PC-3 (cell line): ENCODE measurements at regions not wholly inside any gene's neighbourhood (a gene's known extent, or its start where the extent isn't known, plus 50 kb on each side); places are given as distances from the start of the nearest gene placed in this dataset.

Experiments
- ATAC-seq: fragments of 200-7000 bp; cut with Tn5 transposase; 2 replicates; pipeline ENCODE4 v1.9.1; 2020; ENCODE audit warnings: mild to moderate bottlenecking, moderate library complexity
- BruUV-seq: library from RNA; stranded (reverse); fragments of 400-500 nt; replicated peaks from 2 replicates; lab custom pipeline; 2021; lab: Mats Ljungman, UMichigan
- CTCF ChIA-PET: fragments of 300-600 bp; sonication (Branson Sonifier 250); formaldehyde crosslinking; loops from one replicate; lab custom pipeline; 2022; ENCODE audit warnings: antibody characterized with exemption; lab: Charles Lee
- POLR2A ChIA-PET: fragments of 300-600 bp; sonication (Branson Sonifier 250); formaldehyde crosslinking; loops from one replicate; lab custom pipeline; 2022; ENCODE audit warnings: antibody characterized with exemption; ENCODE audit not compliant: unreplicated experiment; lab: Charles Lee
- DNase-seq: peaks from one replicate; pipeline ENCODE4 v3.0.0-alpha.2; 2015
- H2AFZ ChIP-seq: fragments of 300-600 bp; sonication (generic); 2 replicates; pipeline ENCODE4 v1.6.0; 2016; ENCODE audit warnings: antibody characterized with exemption, low read length
- H3F3A ChIP-seq: fragments of 300-600 bp; sonication (generic); one replicate; pipeline ENCODE4 v1.6.0; 2017; ENCODE audit warnings: antibody characterized with exemption, low read length, control low read depth, mild to moderate bottlenecking; ENCODE audit not compliant: unreplicated experiment
- H3K27ac ChIP-seq: fragments of 300-600 bp; sonication (generic); 2 replicates; pipeline ENCODE4 v1.5.1; 2016; ENCODE audit warnings: mild to moderate bottlenecking, low read length
- H3K27me3 ChIP-seq: fragments of 300-600 bp; sonication (generic); 2 replicates; pipeline ENCODE4 v1.6.1; 2016; ENCODE audit warnings: low read length, mixed read lengths
- H3K36me3 ChIP-seq: fragments of 300-600 bp; sonication (generic); 2 replicates; pipeline ENCODE4 v1.6.1; 2016; ENCODE audit warnings: low read depth, mixed run types, low read length, mixed read lengths
- H3K4me1 ChIP-seq: fragments of 300-600 bp; sonication (generic); 2 replicates; pipeline ENCODE4 v1.5.1; 2016; ENCODE audit warnings: low read length; ENCODE audit not compliant: insufficient read depth
- H3K4me2 ChIP-seq: fragments of 300-600 bp; sonication (generic); 2 replicates; pipeline ENCODE4 v1.6.0; 2016; ENCODE audit warnings: low read length
- H3K4me3 ChIP-seq: fragments of 300-600 bp; sonication (generic); 2 replicates; pipeline ENCODE4 v1.5.1; 2016; ENCODE audit warnings: mild to moderate bottlenecking, low read length, mixed read lengths
- H3K79me2 ChIP-seq: fragments of 300-600 bp; sonication (generic); 2 replicates; pipeline ENCODE4 v1.6.1; 2017; ENCODE audit warnings: low read length, mixed read lengths
- H3K9ac ChIP-seq: fragments of 300-600 bp; sonication (generic); 2 replicates; pipeline ENCODE4 v1.6.0; 2016; ENCODE audit warnings: mild to moderate bottlenecking, low read length
- H3K9me2 ChIP-seq: fragments of 300-600 bp; sonication (generic); replicated peaks from 2 replicates; pipeline ENCODE4 v1.6.1; 2016; ENCODE audit warnings: mixed run types, low read length, mixed read lengths
- H3K9me3 ChIP-seq: fragments of 300-600 bp; sonication (generic); 2 replicates; pipeline ENCODE4 v1.6.1; 2016; ENCODE audit warnings: low read length, mixed read lengths
- H4K20me1 ChIP-seq: fragments of 300-600 bp; sonication (generic); 2 replicates; pipeline ENCODE4 v1.6.1; 2016; ENCODE audit warnings: low read length, mixed read lengths
- CTCF ChIP-seq: fragments of 300-600 bp; sonication (generic); conservative IDR thresholded peaks from 2 replicates; pipeline ENCODE4 v1.5.1; 2017; ENCODE audit warnings: antibody characterized with exemption, low read depth, mild to moderate bottlenecking, low read length
- EZH2 ChIP-seq: fragments of 300-600 bp; sonication (generic); IDR thresholded peaks from one replicate; pipeline ENCODE4 v1.6.1; 2017; ENCODE audit warnings: antibody characterized with exemption, mild to moderate bottlenecking, low read length; ENCODE audit not compliant: unreplicated experiment
- EZH2phosphoT487 ChIP-seq: fragments of 300-600 bp; sonication (generic); IDR thresholded peaks from 2 replicates; pipeline ENCODE4 v1.6.1; 2018; ENCODE audit warnings: mild to moderate bottlenecking, antibody characterized with exemption, low read length, borderline replicate concordance
- intact Hi-C: fragments of 100-400 bp; cut with micrococcal nuclease; formaldehyde crosslinking; loops from 2 replicates; pipeline ENCODE4 v1.9.0; 2023

DNA sequence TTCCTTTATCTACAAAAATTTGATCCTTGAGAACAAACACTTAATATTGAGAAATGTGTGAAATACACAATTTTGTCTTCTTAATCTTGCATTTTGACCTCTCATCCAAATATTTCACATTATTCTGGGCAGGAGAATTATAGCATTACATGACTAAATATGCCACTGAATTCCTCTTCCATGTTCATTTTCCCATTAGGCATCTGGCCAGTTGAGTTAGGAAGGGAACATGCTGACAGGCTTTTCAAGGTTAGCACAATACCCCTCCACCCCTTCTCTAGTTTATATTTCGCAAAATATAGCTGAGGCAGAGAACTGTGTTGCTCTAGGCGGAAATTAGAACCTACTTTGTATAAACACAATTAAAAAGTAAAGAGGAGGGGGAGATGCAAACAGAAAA lies 271.7 kb upstream of the ZC3H12C start:
- Histone ChIP-seq H3K36me3 (no peaks in the 10 kb centered on the region), H3K4me1 (no peaks in the 10 kb centered on the region), H3K9me2 (no peaks in the 10 kb centered on the region), H3K79me2 (no peaks in the 10 kb centered on the region), H3K27me3 (peaks cover 46% of the 10 kb centered on the region), H4K20me1 (no peaks in the 10 kb centered on the region), H3K4me2 (no peak overlapping the region), H3K27ac (no peak overlapping the region), H3K4me3 (no peak overlapping the region), H2AFZ (no peak overlapping the region), H3K9me3 (no peaks in the 10 kb centered on the region), H3K9ac (no peak overlapping the region), H3F3A (no peaks in the 10 kb centered on the region)
- POLR2A ChIA-PET, result no interaction called here
- intact Hi-C loops, result no loop called here
- no TSS peak for BruUV-seq
- CTCF ChIA-PET, result no interaction called here
- ATAC-seq (no peak), DNase-seq (no peak)
- TF ChIP-seq EZH2phosphoT487, result no peak
- TF ChIP-seq CTCF, result no peak
- no peak for TF ChIP-seq EZH2

DNA sequence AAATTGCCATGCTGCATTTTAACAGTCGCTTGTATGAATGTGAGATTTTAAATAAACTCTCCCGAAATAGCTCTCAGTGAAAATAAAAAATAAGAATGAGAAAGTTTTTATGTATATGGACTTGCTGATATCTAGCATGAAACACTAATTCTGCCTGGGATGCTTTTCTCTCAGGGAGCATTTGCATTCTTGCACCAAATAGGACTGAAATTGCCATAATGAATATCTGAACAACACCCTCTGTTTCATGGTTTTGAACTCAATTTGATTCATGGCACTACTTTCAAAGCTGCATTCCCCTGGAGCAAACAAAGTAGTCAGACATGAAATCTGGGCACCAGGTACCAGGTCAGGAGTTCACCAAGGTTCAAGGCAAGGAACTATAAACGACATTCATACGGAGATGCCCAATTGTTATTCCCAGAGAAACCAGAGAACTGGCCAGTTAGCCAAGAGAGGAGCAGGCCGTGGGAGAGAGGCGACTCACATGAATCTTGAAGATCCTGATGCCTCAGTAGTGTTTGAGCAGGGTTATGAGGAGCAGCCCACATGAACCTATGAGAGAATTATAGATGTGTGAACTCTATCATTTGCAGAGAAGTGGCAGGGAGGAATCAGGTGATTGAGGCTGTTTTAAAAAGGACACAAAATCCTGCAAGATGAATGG lies 270.6 kb upstream of the ZC3H12C start:
- H3K36me3 ChIP-seq, result no peaks in the 10 kb centered on the region
- TF ChIP-seq EZH2 (no peak), CTCF (no peak), EZH2phosphoT487 (no peak)
- DNase-seq, result no peak
- H3K9me3 ChIP-seq, result no peaks in the 10 kb centered on the region
- peaks cover 40% of the 10 kb centered on the region for H3K27me3 ChIP-seq
- POLR2A ChIA-PET, result no interaction called here
- H3K27ac ChIP-seq, result no peak overlapping the region
- H3K4me1 ChIP-seq, result no peaks in the 10 kb centered on the region
- no peak overlapping the region for H3K9ac ChIP-seq
- ATAC-seq, result no peak
- H2AFZ ChIP-seq, result no peak overlapping the region
- no peaks in the 10 kb centered on the region for H3F3A ChIP-seq
- intact Hi-C loops, result no loop called here
- no peaks in the 10 kb centered on the region for H3K79me2 ChIP-seq
- H3K4me3 ChIP-seq, result no peak overlapping the region
- CTCF ChIA-PET, result no interaction called here
- H3K9me2 ChIP-seq, result no peaks in the 10 kb centered on the region
- no TSS peak for BruUV-seq
- H3K4me2 ChIP-seq, result no peak overlapping the region
- no peaks in the 10 kb centered on the region for H4K20me1 ChIP-seq

GRCh38 chr11:109828387-109828786 lies 264.8 kb upstream of the ZC3H12C start:
- BruUV-seq, result no TSS peak
- POLR2A ChIA-PET, result no interaction called here

More at GRCh38 chr11:109828387-109828786, 264.8 kb upstream of the ZC3H12C start:
- Histone ChIP-seq H3K9me2 (no peaks in the 10 kb centered on the region), H3K4me3 (no peak overlapping the region), H2AFZ (no peak overlapping the region), H4K20me1 (no peaks in the 10 kb centered on the region), H3K4me1 (no peaks in the 10 kb centered on the region), H3K9ac (no peak overlapping the region), H3K27ac (no peak overlapping the region), H3F3A (no peaks in the 10 kb centered on the region), H3K36me3 (no peaks in the 10 kb centered on the region), H3K4me2 (no peak overlapping the region), H3K27me3 (peaks cover 46% of the 10 kb centered on the region), H3K79me2 (no peaks in the 10 kb centered on the region), H3K9me3 (no peaks in the 10 kb centered on the region)
- CTCF ChIA-PET, result no interaction called here
- intact Hi-C loops, result no loop called here
- DNase-seq (no peak), ATAC-seq (no peak)
- TF ChIP-seq EZH2phosphoT487, result no peak
- no peak for TF ChIP-seq EZH2
- no peak for TF ChIP-seq CTCF
